HUES6 (cell line): ENCODE measurements at regions not wholly inside any gene's neighbourhood (a gene's known extent, or its start where the extent isn't known, plus 50 kb on each side); places are given as distances from the start of the nearest gene placed in this dataset.

Experiments
- H3K27ac ChIP-seq: 2 replicates; pipeline ENCODE4 v1.7.0; 2013; ENCODE audit warnings: low read depth, mild to moderate bottlenecking, low read length, inconsistent platforms
- H3K27me3 ChIP-seq: 2 replicates; pipeline ENCODE4 v1.6.1; 2013; ENCODE audit warnings: low read length; ENCODE audit not compliant: control insufficient read depth, insufficient read depth
- H3K36me3 ChIP-seq: 2 replicates; pipeline ENCODE4 v1.6.1; 2013; ENCODE audit warnings: low read length; ENCODE audit not compliant: control insufficient read depth, insufficient read depth
- H3K4me1 ChIP-seq: 2 replicates; pipeline ENCODE4 v1.6.1; 2013; ENCODE audit warnings: low read length; ENCODE audit not compliant: control insufficient read depth, insufficient read depth
- H3K4me3 ChIP-seq: 2 replicates; pipeline ENCODE4 v1.5.1; 2013; ENCODE audit warnings: low read depth, low read length
- H3K9ac ChIP-seq: one replicate; pipeline ENCODE4 v1.6.1; 2013; ENCODE audit warnings: mild to moderate bottlenecking, low read length
- H3K9me3 ChIP-seq: 2 replicates; pipeline ENCODE4 v1.6.1; 2013; ENCODE audit warnings: low read depth, low read length; ENCODE audit not compliant: control insufficient read depth, insufficient read depth

DNA sequence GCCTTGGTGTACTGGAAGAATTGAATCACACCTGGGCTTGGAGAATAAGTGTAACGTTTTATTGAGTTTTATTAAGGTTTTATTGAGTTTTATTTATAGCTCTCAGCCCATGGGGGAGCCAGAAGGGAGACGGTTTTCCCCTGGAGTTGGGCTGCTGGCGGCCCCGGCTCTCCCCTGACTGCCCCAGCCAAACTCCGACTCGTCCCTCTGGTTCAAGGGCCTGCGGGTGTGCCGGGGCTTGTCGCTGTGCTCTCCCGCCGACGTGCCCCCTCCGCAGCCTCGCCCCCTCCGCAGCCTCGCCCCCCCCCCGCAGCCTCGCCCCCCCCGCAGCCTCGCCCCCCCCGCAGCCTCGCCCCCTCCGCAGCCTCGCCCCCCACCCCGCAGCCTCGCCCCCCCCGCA, 326.1 kb upstream of the RTL1 start:
- Histone ChIP-seq H3K4me1 (peaks cover 3% of the 10 kb centered on the region; the same call in 1 of the 2 replicates), H3K9me3 (no peaks in the 10 kb centered on the region), H3K36me3 (no peaks in the 10 kb centered on the region), H3K9ac (no peak overlapping the region), H3K27ac (no peak overlapping the region), H3K4me3 (no peak overlapping the region), H3K27me3 (no peaks in the 10 kb centered on the region)

DNA sequence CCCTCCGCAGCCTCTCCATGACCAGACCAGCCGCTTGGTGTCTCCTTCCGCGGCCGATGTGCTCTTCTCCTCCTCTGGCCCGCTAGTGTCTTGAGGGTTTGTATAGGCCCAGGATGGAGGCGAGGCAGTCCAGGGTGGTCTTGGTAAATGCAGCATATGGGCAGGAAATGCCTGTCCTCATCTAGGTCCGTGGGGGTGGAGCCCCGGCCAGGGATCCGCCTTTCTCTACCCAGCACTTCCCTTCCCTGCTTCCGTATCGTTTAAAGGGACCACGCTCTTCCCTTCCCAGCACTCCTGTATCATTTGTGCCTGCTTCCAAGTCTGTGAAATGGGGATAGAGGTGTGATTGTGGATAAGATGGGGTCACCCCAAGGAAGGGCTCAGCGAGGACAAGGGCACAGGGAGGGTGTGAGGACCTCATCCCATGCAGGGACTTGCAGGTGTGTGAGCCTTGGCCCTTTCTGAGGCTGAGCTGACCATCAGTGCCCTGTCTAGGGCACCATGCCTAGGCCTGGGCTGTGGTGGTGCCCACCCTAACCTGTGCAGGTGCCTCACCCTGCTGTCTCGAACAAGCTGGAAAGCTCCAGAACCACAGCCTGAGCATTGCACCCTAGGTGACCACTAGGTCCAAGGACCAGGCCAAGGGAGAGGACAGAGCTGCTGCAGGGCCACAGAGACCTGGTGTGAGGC, 326.8 kb upstream of the RTL1 start:
- Histone ChIP-seq H3K9ac (no peak overlapping the region), H3K36me3 (no peaks in the 10 kb centered on the region), H3K27me3 (no peaks in the 10 kb centered on the region), H3K9me3 (no peaks in the 10 kb centered on the region), H3K27ac (no peak overlapping the region), H3K4me1 (peaks cover 4% of the 10 kb centered on the region; the same call in 1 of the 2 replicates), H3K4me3 (no peak overlapping the region)

DNA sequence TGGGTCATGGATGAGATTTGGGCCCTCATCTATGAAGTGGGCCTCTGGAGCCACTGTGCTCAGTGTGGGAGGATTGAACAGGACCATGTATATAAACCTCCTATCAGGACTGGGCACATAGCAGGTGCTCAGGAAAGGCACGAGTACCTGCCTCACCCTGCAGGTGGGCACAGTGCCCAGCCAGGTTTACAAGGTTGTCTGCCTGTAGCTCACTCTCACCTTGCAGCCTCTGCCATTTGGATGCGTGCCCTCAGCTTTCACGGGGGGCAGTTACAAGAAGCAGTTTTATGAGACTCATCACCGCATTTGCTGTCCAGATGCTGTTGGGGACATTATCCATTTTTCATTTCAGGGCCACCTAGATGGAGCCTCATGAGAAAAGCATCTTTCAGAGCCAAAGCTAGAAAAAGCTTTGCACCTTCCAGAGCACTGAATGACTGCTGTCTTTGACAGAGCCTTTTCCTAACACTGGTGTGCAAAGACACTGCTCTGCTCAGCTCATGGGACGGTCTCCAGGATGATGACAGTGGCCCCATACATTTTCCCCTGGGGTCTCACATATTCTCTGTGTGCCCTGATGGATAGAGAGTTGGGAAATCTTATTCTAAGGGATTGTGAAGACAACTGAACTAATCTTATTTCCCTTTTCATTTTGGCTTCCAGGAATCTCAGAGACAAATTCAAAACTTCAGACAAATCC, 327.5 kb upstream of the RTL1 start:
- Histone ChIP-seq H3K27me3 (no peaks in the 10 kb centered on the region), H3K9me3 (no peaks in the 10 kb centered on the region)

DNA sequence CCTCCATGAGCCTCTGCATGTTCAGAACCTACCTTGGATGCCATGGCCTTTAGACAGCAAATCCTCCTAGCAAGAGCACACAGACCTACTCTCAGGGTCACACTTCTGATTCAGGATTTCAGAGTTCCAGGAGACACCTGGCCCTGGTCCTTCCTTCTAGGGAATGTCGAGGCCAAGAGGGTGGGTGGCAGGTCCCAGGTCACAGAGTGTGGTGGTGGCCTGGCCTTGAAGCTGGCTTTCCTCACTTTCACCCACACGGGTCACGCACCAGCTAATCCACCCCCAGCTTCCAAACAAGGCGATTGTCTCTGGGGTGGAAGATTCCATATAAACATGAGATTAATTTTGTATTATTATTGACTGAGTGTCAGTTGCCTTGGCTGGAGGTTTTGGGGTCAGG, 328.3 kb upstream of the RTL1 start:
- no peak overlapping the region for H3K9ac ChIP-seq
- no peaks in the 10 kb centered on the region for H3K9me3 ChIP-seq
- no peak overlapping the region for H3K4me3 ChIP-seq
- H3K27me3 ChIP-seq = no peaks in the 10 kb centered on the region
- no peak overlapping the region for H3K27ac ChIP-seq
- H3K4me1 ChIP-seq = peaks cover 7% of the 10 kb centered on the region; the same call in 1 of the 2 replicates
- no peaks in the 10 kb centered on the region for H3K36me3 ChIP-seq

More for the DNA sequence above, 327.5 kb upstream of the RTL1 start:
- no peaks in the 10 kb centered on the region for H3K36me3 ChIP-seq
- no peak overlapping the region for H3K4me3 ChIP-seq
- no peak overlapping the region for H3K27ac ChIP-seq
- H3K9ac ChIP-seq = no peak overlapping the region
- peaks cover 7% of the 10 kb centered on the region; the same call in 1 of the 2 replicates for H3K4me1 ChIP-seq

DNA sequence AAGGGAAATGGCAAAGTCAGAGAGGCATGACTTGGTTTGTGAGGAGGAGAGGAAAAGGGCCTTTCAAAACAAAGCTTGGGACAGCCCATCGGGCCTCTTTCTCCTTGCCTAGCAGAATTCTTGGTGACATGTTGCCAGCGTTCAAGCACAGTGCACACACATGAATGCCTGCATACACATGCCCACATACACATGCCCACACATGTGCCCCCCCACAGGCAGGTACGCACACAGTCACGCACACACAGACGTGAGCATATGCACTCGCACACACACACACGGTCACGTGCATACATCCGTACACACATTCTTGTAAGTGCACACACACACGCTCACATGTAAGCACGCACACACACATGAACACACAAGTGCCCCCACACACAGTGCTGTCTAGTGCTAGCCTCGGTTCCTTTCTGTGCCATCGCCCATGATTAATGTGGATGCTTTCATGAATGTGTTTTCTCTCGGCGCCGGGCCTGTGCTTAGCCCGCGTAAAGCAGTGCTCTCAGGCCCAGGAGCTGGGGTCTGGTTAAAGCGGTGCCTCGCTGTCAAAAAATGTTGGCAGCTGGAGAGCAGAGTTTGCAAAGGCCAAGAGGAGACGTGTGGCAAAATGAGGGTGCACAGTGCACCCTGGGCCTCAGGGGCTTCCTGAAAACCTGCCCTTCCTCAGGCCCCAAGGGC, 328.8 kb upstream of the DIO3 start:
- Histone ChIP-seq H3K27me3 (no peaks in the 10 kb centered on the region), H3K27ac (no peak overlapping the region), H3K4me3 (no peak overlapping the region), H3K4me1 (peaks cover 7% of the 10 kb centered on the region; the same call in 1 of the 2 replicates), H3K9me3 (no peaks in the 10 kb centered on the region), H3K36me3 (no peaks in the 10 kb centered on the region), H3K9ac (no peak overlapping the region)

DNA sequence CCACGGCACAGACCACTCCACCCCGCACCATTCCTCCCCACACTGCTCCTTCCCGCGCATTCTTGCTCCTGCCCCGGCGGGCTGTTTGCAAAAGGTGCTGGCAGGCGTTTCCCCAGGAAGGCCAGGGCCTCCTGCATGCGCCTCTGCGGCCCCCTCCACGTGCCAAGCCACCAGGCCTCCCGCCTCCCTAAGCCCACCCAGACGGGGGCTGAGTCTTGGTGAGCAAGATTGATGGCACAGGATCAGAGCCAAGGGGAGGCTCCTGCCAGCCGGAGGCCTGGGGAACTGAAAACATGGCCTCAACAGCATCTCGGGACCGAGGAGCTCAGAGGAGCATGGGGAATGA, 328.3 kb upstream of the DIO3 start:
- no peak overlapping the region for H3K27ac ChIP-seq
- no peaks in the 10 kb centered on the region for H3K27me3 ChIP-seq
- H3K9ac ChIP-seq = no peak overlapping the region
- H3K4me1 ChIP-seq = peaks cover 7% of the 10 kb centered on the region; the same call in 1 of the 2 replicates
- H3K9me3 ChIP-seq = no peaks in the 10 kb centered on the region
- H3K36me3 ChIP-seq = no peaks in the 10 kb centered on the region
- no peak overlapping the region for H3K4me3 ChIP-seq

DNA sequence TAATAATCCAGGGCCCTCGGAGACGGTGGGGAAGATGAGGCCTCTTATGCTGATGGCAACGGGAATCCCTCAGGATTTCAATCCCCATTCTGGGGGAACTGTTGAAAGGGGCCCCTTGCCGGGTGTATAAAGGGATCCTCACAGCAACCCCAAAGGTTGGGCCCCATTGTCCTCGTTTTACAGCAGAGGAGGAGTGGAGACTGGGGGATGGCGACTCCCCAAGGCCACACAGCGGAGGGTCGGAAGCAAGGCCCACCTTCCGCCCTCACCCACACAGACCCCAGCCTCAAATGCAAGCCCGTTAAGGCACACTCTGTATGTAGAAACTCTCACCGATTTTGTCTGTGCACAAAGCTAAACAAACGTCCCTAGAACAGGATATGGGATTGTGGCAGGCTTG, 327.9 kb upstream of the DIO3 start:
- H3K9me3 ChIP-seq = no peaks in the 10 kb centered on the region
- H3K27ac ChIP-seq = no peak overlapping the region
- H3K4me1 ChIP-seq = peaks cover 7% of the 10 kb centered on the region; the same call in 1 of the 2 replicates
- H3K9ac ChIP-seq = no peak overlapping the region
- no peaks in the 10 kb centered on the region for H3K27me3 ChIP-seq
- no peak overlapping the region for H3K4me3 ChIP-seq
- no peaks in the 10 kb centered on the region for H3K36me3 ChIP-seq

DNA sequence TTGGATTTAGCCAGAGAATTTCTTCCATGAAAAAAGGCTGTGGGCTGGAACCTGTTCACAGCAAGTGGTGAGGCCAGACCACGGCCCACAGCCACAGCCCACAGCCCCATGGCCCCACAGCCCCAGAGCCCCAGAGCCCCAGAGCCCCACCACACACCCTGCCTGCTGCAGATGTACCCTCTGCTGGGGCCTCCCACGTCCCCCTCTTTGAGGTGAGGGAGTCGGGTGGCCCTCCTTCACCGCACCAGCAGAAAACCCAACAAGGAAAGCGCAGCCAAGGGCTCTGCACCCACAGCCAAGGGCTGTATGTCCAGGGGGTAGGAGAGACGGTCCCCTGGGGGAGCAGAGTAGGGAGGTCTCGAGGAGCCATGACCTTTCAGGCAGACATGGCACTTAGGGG, 327.5 kb upstream of the DIO3 start:
- Histone ChIP-seq H3K27me3 (no peaks in the 10 kb centered on the region), H3K36me3 (no peaks in the 10 kb centered on the region), H3K27ac (no peak overlapping the region), H3K4me1 (peaks cover 7% of the 10 kb centered on the region; the same call in 1 of the 2 replicates), H3K4me3 (no peak overlapping the region), H3K9me3 (no peaks in the 10 kb centered on the region), H3K9ac (no peak overlapping the region)

DNA sequence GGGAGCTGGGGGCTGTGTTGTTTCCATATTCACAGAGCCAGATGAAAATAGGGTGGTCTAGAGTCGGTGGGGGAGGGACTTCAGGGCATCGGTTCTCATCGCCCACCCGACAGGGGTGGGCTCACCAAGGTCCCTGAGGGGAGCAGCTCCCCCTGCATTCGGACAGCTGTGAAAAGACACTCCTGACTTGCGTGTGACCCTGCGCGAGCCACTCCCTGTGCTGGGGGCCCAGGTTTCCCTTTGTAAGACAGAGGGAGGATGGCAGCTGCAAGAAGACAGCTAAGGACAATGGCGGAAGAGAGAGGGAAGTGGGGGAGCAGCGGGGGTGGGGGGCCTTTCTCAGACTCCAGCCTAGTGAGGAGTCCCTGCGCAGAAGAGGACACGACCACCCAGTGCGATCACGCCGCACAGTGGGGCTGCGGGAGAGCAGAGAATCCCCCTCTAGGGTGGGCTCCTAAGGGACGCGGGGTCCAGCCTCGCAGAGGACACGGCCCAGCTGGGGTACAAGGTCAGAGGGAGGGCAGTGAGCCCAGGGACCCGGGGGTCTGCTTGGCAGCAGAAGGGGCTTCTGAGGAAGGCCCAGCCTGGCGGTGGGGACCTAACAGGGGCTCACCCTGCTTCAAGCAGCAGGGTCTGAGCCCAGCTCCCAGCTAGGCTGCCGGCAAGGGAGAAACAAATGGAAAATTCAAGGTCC, 326.9 kb upstream of the DIO3 start:
- H3K36me3 ChIP-seq = no peaks in the 10 kb centered on the region
- peaks cover 4% of the 10 kb centered on the region; the same call in 1 of the 2 replicates for H3K27me3 ChIP-seq
- H3K9ac ChIP-seq = no peak overlapping the region
- no peak overlapping the region for H3K27ac ChIP-seq
- no peak overlapping the region for H3K4me3 ChIP-seq
- H3K9me3 ChIP-seq = no peaks in the 10 kb centered on the region
- H3K4me1 ChIP-seq = peaks cover 7% of the 10 kb centered on the region; the same call in 1 of the 2 replicates

DNA sequence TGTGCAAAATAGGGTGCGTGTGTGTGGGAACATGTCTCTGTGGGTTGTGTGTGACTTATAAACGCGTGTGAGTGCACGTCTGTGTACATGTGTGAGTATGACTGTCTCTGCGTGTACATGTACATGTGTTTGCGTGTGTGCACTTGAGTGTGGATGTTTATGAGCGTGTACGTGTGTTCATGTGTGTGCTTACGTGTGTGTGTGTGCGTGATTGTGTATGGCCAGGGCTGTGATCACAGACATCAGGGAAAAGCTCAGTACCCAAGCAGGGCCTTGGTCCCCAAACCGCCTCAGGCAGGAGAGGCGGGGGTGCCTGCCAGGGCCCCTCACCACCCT, 326.3 kb upstream of the DIO3 start:
- no peak overlapping the region for H3K9ac ChIP-seq
- H3K27ac ChIP-seq = no peak overlapping the region
- H3K36me3 ChIP-seq = no peaks in the 10 kb centered on the region
- H3K27me3 ChIP-seq = peaks cover 4% of the 10 kb centered on the region; the same call in 1 of the 2 replicates
- no peaks in the 10 kb centered on the region for H3K9me3 ChIP-seq
- H3K4me1 ChIP-seq = peaks cover 7% of the 10 kb centered on the region; the same call in 1 of the 2 replicates
- no peak overlapping the region for H3K4me3 ChIP-seq
